Mammary epithelial cell (primary cell): ENCODE measurements at regions not wholly inside any gene's neighbourhood (a gene's known extent, or its start where the extent isn't known, plus 50 kb on each side); places are given as distances from the start of the nearest gene placed in this dataset.

Source experiments
- EZH2 ChIP-seq: IDR thresholded peaks from 2 replicates; pipeline ENCODE4 v1.6.1; 2012; ENCODE audit warnings: low read length, inconsistent platforms, borderline replicate concordance
- TF ChIP-seq, protein P1 (sequence below), 2 donors: IDR thresholded peaks in 1 of 2; conservative IDR thresholded peaks in 1 of 2; 2 replicates each; pipeline ENCODE4 v1.5.1; 2011 to 2012; ENCODE audit warnings: inconsistent platforms in 2 of 2, low read length in 2 of 2, mild to moderate bottlenecking in 2 of 2, control low read depth in 1 of 2, low read depth in 1 of 2; ENCODE audit not compliant: insufficient read depth in 1 of 2; ENCODE audit errors: extremely low read depth in 1 of 2

DNA sequence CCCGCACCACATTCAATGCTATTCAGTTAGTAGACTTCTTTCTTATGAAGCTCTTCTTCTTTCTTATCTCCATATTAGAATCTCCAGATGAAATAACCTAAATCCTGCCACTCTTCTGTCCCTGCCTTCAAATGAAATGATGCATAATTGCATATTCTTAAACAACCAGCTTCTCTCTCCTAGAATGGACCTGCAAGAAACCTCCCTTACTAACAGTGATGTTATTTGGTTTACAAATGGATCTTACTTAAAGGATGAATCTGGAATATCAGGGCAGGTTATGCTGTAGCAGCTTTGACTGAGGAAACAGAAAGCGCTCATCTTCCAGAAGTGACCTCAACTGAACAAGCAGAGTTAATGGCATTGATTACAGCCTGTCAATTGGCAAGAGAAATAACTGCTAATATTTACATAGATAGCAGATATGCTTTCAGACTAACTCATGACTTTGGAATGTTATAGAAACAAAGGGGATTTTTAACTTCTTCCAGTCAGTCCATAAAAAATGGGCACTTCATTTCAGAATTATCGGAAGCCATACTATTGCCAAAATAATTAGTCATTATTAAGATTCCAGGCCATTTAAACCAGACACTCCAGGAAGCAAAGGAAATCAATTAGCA, 755.7 kb upstream of the HS6ST1 start:
- TF ChIP-seq, protein P1, sequence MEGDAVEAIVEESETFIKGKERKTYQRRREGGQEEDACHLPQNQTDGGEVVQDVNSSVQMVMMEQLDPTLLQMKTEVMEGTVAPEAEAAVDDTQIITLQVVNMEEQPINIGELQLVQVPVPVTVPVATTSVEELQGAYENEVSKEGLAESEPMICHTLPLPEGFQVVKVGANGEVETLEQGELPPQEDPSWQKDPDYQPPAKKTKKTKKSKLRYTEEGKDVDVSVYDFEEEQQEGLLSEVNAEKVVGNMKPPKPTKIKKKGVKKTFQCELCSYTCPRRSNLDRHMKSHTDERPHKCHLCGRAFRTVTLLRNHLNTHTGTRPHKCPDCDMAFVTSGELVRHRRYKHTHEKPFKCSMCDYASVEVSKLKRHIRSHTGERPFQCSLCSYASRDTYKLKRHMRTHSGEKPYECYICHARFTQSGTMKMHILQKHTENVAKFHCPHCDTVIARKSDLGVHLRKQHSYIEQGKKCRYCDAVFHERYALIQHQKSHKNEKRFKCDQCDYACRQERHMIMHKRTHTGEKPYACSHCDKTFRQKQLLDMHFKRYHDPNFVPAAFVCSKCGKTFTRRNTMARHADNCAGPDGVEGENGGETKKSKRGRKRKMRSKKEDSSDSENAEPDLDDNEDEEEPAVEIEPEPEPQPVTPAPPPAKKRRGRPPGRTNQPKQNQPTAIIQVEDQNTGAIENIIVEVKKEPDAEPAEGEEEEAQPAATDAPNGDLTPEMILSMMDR (conservative IDR thresholded peaks at IDR 0.05 in 1 of 2, IDR thresholded peaks at IDR 0.05 in 1 of 2; ENCODE audit: extremely low read depth in 1 of 2, insufficient read depth in 1 of 2, low read depth in 1 of 2, low read length in 2 of 2) = no peak
- no peak for TF ChIP-seq EZH2
